Thoracic aorta (tissue), 2 donors: ENCODE measurements at regions not wholly inside any gene's neighbourhood (a gene's known extent, or its start where the extent isn't known, plus 50 kb on each side); places are given as distances from the start of the nearest gene placed in this dataset.

Source experiments
- ATAC-seq: fragments of 150-250 bp; one replicate; pipeline ENCODE4 v1.8.0; 2017; ENCODE audit warnings: low read depth; ENCODE audit not compliant: insufficient number of reproducible peaks, low FRiP score
- DNase-seq: peaks from one replicate; pipeline ENCODE4 v3.0.0-alpha.2; 2020; ENCODE audit warnings: low spot score
- H3K27ac ChIP-seq, 2 donors: fragments of 200-600 bp; sonication (generic); 1 replicate in 1 of 2; 2 replicates in 1 of 2; pipeline ENCODE4 v1.5.1; 2016; ENCODE audit warnings: mild to moderate bottlenecking in 2 of 2, moderate library complexity in 2 of 2
- H3K27me3 ChIP-seq: fragments of 200-600 bp; sonication (generic); replicated peaks from 2 replicates; pipeline ENCODE4 v1.6.0; 2016; ENCODE audit warnings: mild to moderate bottlenecking; ENCODE audit not compliant: insufficient read depth
- H3K36me3 ChIP-seq: fragments of 200-600 bp; sonication (generic); one replicate; pipeline ENCODE4 v1.5.1; 2016
- H3K4me1 ChIP-seq, 2 donors: fragments of 200-600 bp; sonication (generic); 1 replicate in 1 of 2; 2 replicates in 1 of 2; pipeline versions ENCODE4 v1.5.1 to v1.6.0; 2016; ENCODE audit warnings: low read depth in 2 of 2, mild to moderate bottlenecking in 1 of 2; ENCODE audit not compliant: control insufficient read depth in 1 of 2
- H3K4me3 ChIP-seq: fragments of 200-600 bp; sonication (generic); 2 replicates; pipeline ENCODE4 v1.5.1; 2016; ENCODE audit warnings: mild to moderate bottlenecking
- H3K9me3 ChIP-seq: fragments of 200-600 bp; sonication (generic); 2 replicates; pipeline ENCODE4 v1.5.1; 2016
- TF ChIP-seq, protein P1 (sequence below): fragments of 200-600 bp; sonication (generic); IDR thresholded peaks from one replicate; pipeline ENCODE4 v1.5.1; 2019; ENCODE audit warnings: antibody characterized with exemption

DNA sequence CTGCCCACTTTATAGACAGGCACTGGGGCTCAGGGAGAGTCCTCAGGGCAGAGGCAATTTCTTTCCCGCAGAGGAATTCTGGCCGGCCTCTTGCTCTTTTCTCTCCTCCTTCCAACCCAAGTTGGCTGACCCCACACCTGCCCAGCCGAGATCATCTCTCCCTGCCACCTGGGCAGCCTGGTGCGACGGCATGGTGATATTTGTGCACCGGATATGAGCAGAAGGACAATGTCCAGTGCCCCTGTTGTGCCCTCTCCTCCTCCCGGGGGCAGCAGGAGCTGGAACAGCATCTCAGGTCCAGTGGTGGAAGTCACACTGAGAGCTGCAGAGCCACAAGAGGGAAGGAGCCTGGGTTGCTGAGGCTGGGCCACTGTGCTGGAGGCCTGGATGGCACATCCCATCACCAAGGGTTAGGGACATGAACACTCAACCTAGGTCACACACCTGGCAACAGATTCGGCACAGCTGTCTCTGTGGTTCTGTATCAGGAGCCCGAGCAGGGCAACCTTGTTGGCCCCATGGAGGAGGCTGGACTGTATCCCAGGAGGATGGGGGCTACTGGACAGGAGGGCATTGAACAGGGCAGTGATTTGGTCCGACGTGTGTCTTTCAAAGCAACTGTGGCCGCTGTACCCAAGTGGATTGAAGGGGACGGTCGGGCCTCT, 57.7 kb upstream of the DIO3 start:
- Histone ChIP-seq H3K27me3 (no peaks in the 10 kb centered on the region), H3K4me3 (no peak overlapping the region), H3K4me1 (no peaks in the 10 kb centered on the region), H3K9me3 (no peaks in the 10 kb centered on the region), H3K27ac (no peak overlapping the region), H3K36me3 (no peaks in the 10 kb centered on the region)
- ATAC-seq (no peak), DNase-seq (no peak)
- TF ChIP-seq, protein P1, sequence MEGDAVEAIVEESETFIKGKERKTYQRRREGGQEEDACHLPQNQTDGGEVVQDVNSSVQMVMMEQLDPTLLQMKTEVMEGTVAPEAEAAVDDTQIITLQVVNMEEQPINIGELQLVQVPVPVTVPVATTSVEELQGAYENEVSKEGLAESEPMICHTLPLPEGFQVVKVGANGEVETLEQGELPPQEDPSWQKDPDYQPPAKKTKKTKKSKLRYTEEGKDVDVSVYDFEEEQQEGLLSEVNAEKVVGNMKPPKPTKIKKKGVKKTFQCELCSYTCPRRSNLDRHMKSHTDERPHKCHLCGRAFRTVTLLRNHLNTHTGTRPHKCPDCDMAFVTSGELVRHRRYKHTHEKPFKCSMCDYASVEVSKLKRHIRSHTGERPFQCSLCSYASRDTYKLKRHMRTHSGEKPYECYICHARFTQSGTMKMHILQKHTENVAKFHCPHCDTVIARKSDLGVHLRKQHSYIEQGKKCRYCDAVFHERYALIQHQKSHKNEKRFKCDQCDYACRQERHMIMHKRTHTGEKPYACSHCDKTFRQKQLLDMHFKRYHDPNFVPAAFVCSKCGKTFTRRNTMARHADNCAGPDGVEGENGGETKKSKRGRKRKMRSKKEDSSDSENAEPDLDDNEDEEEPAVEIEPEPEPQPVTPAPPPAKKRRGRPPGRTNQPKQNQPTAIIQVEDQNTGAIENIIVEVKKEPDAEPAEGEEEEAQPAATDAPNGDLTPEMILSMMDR, result no peak

DNA sequence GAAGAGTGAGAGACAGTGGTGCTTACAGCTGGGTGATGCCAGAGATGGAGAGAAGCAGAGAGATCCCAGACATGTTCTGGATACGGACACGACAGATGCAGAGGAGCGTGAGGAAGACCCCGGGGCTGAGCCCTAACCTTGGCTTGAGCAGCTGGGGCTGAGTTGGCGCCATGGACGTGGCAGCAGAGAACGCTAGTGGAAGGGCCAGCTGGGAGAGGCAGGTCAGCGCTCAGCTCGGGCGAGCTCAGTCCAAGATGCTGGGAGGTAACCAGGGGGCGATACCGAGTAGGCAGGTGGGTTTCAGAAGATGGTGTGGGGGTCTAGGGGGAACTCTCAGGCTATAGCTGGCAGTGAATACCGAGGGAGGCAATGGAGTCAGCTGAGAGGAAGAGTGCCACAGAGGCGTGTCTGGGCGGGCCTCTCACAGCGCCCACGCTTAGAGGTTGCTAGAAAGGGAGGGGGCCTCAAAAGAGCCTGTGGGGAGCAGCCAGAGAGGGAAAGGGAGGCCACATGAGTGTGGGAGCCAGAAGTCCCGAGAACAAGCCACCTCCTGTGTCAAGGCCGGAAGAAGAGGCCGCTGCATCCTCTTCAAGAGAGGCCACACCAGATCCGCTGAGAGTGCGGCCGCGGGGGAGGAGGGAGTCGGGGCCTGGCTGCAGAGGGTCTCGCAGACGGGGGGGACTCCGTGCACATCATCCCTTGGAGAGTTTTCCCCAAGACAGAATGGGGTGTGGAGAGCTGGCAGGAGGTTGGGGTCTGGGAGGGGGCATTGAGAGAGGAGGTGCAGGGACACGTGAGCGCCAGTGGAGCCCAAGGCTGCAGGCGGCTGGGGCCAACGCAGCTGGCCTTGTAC, 57.0 kb upstream of the DIO3 start:
- Histone ChIP-seq H3K27me3 (no peaks in the 10 kb centered on the region), H3K36me3 (no peaks in the 10 kb centered on the region), H3K4me3 (no peak overlapping the region), H3K27ac (no peak overlapping the region), H3K4me1 (no peaks in the 10 kb centered on the region), H3K9me3 (no peaks in the 10 kb centered on the region)
- TF ChIP-seq, protein P1, result no peak
- ATAC-seq, result no peak
- DNase-seq, result no peak

DNA sequence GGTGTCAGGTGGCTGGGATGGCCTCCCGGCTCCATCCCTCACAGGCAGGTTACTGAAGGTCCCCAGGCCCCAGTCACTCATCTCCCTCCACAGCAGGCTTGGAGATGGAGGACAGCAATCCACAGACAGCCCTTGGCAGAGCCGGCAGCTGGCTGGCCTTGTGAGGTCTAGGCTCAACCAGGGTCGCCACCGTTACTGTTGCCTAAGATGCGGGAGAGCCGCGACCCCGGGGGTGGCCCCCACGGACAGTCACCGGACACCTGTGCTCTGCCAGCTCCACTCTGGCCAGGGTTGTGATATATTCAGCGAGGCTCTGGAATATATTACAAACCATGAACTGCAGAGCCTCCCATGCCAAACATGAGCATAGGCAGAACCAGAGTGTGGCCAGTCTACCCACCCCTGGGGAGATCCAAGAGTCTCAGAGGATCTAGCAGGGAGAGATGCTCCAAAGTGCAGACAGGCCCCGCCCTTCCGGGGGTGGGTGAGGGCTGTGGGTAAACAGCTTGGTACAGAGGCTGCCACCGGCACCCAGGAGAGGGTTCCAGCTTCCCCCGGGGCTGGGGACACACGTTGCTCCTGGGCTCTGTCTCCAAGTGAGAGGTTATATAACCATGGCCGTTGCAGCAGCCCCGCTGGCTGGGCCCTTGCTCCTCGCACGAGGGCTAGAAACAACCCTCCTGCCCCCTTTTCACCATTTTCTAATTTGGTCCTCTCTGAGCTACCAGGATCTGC, 55.9 kb upstream of the DIO3 start:
- TF ChIP-seq, protein P1, result no peak
- H3K4me1 ChIP-seq, result no peaks in the 10 kb centered on the region
- no peaks in the 10 kb centered on the region for H3K27me3 ChIP-seq
- H3K9me3 ChIP-seq, result no peaks in the 10 kb centered on the region
- no peak overlapping the region for H3K27ac ChIP-seq
- no peaks in the 10 kb centered on the region for H3K36me3 ChIP-seq
- no peak overlapping the region for H3K4me3 ChIP-seq
- DNase-seq (no peak), ATAC-seq (no peak)

DNA sequence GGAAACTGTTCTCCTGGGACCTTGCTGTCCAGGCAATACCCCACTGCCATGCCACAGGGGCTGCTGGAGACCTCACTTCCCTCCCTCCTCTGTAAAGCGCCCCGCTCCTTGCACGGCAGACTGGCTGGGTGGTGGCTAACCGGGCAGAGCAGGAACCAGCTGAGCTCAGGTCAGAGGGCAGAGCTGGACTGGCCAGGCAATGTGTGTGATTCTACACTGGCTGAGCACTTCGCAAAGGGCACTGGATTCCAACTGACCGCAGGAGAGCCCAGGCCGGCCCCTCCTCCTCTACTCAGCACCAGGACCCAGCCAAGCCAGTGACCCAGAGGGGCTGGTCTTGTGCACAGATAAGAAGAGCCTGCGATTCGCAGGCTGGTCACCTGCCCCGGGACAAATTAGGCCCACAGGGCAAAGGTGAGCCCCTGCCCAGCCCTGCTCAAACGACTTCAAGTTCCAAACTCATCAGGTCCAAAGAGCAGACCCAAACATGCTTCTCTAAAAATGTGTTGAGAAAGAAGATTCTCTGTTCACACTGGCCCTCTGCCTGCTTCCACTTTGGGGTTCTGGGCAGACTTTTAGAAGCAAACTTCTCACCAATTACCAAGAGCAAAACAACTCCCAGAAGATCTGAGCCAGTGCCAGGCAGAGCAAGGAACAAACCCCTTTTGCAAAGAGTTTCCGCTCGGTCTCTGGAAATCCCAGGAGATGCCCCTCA, 54.9 kb upstream of the DIO3 start:
- Histone ChIP-seq H3K4me1 (no peaks in the 10 kb centered on the region), H3K27me3 (no peaks in the 10 kb centered on the region), H3K9me3 (no peaks in the 10 kb centered on the region), H3K36me3 (no peaks in the 10 kb centered on the region), H3K4me3 (no peak overlapping the region), H3K27ac (no peak overlapping the region)
- ATAC-seq (no peak), DNase-seq (no peak)
- TF ChIP-seq, protein P1, result no peak
